Prostate gland (tissue), 2 donors: ENCODE measurements at regions not wholly inside any gene's neighbourhood (a gene's known extent, or its start where the extent isn't known, plus 50 kb on each side); places are given as distances from the start of the nearest gene placed in this dataset.

Source experiments
- POLR2A ChIP-seq: fragments of 450-650 bp; IDR thresholded peaks from one replicate; pipeline ENCODE4 v1.6.1; 2016; ENCODE audit warnings: antibody characterized with exemption, mild to moderate bottlenecking
- POLR2AphosphoS5 ChIP-seq: sonication (generic); formaldehyde crosslinking; IDR thresholded peaks from one replicate; pipeline ENCODE4 v1.6.1; 2017; ENCODE audit warnings: antibody characterized with exemption
- TF ChIP-seq, protein P1 (sequence below), 4 experiments: fragments of 200-600 bp in 2 of 4; fragments of 450-650 bp in 2 of 4; sonication (generic) in 2 of 4; IDR thresholded peaks; 1 replicate in 3 of 4; 2 replicates in 1 of 4; pipeline ENCODE4 v1.5.1; 2016 to 2019; ENCODE audit warnings: antibody characterized with exemption in 4 of 4, mild to moderate bottlenecking in 2 of 4, moderate library complexity in 2 of 4

DNA sequence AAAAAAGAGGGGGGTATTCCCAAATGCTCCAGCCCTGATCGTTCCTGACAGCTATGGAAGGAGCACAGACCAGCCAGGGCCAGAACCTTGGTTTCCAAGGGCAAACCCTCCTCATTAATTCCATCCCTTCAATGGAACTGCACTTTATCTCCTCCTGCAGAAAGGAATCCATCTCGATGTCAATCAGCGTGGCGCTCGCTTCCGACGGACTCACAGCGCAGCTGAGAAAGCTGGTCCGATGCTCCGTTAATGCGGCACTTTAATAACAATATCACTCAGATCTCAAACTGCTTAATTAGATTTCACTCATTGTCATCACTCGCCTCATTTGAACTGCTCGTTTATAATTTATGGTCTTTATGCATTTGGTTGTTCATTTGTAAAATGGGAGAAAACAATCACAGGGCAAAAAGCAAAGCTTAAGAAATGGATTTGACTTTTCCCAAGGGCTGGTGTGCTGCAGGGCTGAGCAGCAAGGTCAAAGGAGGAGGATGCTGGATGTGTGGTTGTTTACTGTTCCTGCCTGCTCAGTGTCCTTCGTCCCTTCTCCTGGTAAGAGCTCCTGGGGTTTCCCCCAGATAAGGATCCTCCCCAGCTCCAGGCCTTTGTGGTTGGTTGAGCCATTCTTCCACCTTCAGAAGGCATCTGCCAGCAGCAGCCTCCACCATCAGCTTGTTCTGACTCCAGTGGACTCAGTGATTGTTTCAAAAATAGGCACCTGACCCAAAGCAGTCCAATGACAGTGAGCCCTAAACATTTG is 152.7 kb downstream of the ANKRD60 start:
- TF ChIP-seq, protein P1, sequence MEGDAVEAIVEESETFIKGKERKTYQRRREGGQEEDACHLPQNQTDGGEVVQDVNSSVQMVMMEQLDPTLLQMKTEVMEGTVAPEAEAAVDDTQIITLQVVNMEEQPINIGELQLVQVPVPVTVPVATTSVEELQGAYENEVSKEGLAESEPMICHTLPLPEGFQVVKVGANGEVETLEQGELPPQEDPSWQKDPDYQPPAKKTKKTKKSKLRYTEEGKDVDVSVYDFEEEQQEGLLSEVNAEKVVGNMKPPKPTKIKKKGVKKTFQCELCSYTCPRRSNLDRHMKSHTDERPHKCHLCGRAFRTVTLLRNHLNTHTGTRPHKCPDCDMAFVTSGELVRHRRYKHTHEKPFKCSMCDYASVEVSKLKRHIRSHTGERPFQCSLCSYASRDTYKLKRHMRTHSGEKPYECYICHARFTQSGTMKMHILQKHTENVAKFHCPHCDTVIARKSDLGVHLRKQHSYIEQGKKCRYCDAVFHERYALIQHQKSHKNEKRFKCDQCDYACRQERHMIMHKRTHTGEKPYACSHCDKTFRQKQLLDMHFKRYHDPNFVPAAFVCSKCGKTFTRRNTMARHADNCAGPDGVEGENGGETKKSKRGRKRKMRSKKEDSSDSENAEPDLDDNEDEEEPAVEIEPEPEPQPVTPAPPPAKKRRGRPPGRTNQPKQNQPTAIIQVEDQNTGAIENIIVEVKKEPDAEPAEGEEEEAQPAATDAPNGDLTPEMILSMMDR (IDR thresholded peaks at IDR 0.05), result no peak
- TF ChIP-seq POLR2AphosphoS5 (no peak), POLR2A (no peak)
